Activated CD4-positive, alpha-beta T cell treated with anti-CD3 and anti-CD28 coated beads for 48 hours (primary cell): ENCODE measurements at regions not wholly inside any gene's neighbourhood (a gene's known extent, or its start where the extent isn't known, plus 50 kb on each side); places are given as distances from the start of the nearest gene placed in this dataset.
"Not testable (repeated sequence)": the region's sequence is repeated elsewhere in the genome, so short reads cannot be mapped to it uniquely, and the experiment has no call there.

ENCODE experiments used
- DNase-seq: peaks from one replicate; pipeline ENCODE4 v3.0.0-alpha.2; 2020

DNA sequence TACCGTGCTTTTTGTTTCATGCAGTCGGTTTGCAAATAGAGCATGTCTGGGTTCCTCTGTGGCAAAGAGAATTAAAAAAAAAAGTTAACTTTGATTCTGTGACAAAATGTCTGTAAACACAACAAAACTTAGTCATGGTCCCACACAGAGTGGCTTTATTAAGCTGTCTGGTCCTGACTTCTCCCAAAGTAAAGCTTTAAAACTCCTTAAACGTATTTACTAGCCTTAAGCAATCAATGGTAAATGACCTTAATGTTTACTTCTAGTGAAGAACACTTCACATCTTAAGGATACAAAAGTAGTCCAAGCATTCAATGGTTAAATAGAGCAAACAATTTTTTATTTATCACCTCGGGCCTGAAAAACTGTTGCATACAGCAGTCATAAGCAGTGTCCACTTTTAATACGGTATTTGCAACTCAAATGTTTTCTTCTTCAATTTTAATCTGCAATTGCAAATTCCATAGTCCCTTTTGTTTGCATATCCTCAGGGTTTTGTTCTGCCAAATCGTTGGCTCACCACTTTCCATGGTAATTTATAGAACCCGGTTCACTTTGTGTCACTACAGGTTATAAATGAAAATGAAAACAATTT, 453.0 kb upstream of the MIS18BP1 start:
- no peak for DNase-seq

DNA sequence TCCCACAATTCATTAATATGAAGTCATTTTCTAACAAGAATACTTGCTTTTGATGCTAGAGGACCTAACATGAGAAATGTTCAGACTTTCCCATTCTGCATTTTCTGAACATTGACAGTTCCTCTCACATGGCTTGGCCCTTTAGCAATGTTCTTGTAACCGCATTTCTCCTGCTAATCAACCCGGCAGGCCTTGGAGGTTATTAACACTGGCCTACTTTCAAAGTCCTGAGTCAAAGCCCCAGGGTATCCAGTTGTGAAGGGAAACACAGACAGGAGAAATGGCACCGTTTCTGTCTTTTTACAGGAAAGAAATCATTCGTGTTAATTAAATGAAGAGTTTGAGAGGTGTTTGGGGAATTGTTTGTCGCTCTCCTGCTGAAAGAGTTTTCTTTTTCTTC, 446.5 kb upstream of the MIS18BP1 start:
- no peak for DNase-seq

- DNase-seq = no peak
These were observed 445.6 kb upstream of the MIS18BP1 start for GRCh38 chr14:45698462-45699134.

GRCh38 chr14:45686771-45687170, 433.8 kb upstream of the MIS18BP1 start:
- DNase-seq = no peak

GRCh38 chr14:45680531-45680930, 427.5 kb upstream of the MIS18BP1 start:
- DNase-seq = no peak

DNA sequence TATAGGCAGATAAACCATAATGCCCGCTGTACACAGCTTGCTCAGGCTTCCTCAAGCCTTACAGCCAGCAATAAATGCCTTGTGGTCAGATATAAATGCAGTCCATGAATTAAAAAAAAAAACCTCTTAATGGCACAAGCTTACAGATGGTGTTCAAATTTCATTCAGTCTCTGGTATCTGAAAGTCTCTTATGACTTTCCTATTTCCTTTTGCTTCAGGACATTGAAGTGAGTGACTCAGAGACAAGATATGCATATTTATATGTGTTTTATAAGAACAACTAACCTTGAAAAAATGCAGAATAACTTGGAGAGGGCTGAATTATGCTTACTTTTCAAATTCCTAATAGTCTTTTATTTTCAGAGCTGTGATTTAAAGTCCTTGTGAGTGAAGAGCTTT, 426.9 kb upstream of the MIS18BP1 start:
- no peak for DNase-seq

DNA sequence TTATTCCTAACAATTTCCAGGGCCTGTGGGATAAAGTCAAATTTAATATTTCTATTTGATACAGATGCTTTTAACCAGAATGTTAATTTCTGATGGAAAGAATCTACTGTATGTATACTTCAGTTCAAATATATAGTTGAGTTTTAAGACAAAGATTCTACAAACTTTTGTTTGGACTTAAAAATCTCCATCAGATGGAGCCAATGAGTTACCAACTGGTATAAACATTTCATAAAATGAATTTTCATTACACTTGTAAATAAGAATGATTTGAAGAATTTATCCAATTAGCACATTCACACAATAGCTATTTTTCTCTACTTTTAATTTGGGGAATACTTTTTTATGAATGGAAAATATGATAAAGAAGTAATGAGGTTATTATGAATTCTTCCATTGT, 425.2 kb upstream of the MIS18BP1 start:
- no peak for DNase-seq

DNA sequence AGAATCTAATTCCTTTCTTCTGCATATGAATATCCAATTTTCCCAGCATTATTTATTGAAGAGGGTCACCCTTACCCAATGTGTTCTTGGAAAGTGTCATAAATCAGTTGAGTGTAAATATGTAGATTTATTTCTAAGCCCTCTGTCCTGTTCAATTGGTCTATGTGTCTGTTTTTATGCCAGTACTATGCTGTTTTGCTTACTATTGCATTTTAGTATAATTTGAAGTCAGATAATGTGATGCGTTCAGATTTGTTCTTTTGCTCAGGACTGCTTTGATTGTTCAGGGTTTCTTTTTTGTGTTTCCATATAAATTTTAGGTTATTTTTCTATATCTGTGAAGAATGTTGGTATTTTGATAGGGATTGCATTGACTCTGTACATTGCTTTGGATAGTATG, 420.4 kb upstream of the MIS18BP1 start:
- no peak for DNase-seq

GRCh38 chr14:45664668-45665356, 411.8 kb upstream of the MIS18BP1 start:
- no peak for DNase-seq

GRCh38 chr14:45658917-45659299, 405.9 kb upstream of the MIS18BP1 start:
- no peak for DNase-seq

DNA sequence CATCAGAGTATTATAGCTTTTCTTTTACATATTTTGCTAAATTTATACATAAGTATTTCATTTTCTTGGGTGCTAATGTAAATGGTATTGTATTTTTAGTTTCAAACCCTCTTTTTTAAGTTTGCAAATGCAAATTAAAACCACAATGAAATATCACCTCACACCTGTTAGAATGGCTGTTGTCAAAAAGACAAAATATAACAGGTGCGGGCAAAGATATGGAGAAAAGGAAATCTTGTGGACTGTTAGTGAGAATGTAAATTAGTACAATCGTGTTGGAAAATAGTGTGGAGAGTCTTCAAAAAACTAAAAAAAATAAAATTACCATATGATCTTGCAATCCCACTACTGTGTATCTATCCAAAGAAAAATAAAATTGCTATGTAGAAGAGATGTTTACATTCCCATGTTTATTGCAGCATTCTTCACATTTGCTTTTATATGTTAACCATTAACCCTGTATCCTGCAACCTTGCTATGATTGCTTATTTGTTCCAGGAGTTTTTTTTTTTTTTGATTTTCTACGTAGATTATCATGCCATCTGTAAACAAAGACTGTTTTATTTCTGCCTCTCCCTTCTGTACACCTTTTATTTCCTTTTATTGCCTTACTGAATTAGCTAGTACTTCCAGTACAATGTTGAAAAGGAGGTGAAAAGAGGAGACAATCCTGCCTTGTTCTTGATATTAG, 405.4 kb upstream of the MIS18BP1 start:
- no peak for DNase-seq

- no peak for DNase-seq
These were observed 398.9 kb upstream of the MIS18BP1 start for GRCh38 chr14:45651890-45652289.

- DNase-seq = no peak
These were observed 397.8 kb upstream of the MIS18BP1 start for GRCh38 chr14:45650754-45651153.

DNA sequence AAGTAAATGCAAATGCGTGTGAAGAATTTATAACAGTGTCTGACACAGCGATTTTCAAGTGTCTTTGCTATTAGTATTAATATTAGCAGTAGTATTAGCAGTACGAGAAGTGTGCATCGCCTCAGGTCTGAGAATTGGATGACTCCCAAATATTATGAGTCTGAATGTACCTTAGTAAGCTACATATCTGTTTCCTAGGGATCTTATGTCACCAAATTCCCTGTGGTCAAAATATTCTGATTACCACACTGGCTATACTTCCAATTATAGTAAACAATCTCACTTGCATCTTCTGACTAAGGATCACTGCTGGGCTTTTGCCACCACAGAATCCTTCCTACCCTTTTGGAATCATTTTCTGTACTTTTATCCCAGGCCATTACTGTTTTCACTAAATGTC, 396.0 kb upstream of the MIS18BP1 start:
- no peak for DNase-seq

DNA sequence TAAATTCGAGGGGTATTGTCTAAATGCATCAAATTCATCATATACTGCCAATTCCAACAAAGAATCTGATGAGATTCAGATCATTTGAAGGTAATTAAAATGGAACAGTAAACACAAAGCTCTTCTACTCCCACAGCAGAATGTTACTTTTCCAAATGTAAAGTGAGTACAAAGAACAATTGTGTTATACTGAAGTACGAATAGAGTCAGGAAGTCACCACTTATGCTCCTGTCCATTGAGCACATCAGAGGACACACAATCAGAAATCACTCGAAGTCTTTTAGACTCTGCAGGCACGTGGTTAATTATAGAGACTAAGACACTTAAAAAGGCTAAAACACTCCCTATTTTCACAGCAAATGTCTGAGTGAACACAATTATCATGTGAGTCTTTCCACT, 388.5 kb upstream of the MIS18BP1 start:
- no peak for DNase-seq

DNA sequence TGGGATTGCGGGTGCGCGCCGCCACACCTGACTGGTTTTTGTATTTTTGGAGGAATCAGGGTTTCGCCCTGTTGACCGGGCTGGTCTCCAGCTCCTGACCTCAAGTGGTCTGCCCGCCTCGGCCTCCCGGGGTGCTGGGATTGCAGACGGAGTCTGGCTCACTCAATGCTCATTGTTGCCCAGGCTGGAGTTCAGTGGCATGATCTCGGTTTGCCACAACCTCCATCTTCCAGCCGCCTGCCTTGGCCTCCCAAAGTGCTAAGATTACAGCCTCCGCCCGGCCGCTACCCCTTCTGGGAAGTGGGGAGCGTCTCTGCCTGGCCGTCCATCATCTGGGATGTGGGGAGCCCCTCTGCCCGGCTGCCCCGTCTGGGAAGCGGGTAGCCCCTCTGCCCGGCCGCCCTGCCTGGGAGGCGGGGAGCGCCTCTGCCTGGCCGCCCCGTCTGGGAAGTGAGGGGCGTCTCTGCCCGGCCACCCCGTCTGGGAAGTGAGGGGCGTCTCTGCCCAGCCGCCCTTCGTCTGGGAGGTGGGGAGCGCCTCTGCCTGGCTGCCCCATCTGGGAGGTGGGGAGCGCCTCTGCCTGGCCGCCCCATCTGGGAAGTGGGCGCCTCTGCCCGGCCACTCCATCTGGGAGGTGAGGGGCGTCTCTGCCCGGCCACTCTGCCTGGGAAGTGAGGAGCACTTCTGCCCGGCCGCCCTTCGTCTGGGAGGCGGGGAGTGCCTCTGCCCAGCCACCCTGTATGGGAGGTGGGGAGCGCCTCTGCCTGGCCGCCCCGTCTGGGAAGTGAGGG, 381.8 kb upstream of the MIS18BP1 start:
- DNase-seq = not testable (repeated sequence)

DNA sequence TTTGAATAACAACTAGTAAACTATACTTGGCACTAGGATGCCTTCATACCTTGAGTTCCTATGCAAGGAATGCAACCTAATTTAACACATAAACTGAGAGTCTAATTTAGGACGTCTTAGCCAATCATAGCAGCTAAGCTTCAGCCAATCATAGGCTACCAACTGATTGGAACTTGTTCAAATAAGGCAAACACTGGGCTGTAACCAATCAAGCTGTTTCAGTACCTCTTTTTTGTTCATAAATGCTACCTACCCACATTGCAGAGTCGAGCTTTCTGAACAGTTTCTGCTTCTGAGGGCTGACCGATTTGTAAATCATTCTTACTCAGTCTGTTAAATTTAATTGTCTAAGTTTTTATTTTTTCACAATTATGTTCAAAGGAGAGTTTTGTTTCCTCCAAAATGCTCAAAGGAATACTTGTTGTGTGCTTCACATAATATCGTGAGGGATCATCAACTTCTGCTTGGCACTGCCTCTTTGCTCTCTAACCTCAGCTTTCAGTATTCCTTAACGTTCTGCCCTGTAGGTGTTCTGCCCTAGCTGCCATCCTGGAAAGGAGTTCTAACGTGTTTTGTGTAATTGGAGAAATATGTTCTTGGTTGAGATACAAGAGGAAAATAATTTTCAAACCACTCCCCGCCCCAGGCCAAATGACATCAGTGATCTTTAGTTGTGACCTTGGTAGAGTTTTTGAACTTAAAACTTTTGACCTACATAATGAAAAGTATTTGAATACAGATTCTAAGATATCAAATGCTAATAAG, 380.4 kb upstream of the MIS18BP1 start:
- no peak for DNase-seq

- no peak for DNase-seq
These were observed 368.7 kb upstream of the MIS18BP1 start for GRCh38 chr14:45621731-45622130.

DNA sequence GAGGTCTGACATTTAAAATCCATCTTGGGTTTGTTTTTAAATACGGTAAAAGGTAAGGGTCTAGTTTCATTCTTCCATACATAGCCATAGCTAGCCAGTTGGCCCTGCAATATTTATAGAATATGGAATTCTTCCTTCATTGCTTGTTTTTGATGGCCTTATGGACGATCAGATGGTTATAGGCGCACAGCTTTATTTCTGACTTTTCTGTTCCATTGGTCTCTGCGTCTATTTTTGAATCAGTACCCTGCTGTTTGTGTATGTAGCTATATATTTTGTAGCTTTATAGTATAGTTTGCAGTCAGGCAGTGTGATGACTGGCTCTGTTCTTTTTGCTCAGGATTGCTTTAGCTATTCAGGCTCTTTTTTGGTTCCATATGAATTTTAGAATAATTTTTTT, 366.8 kb upstream of the MIS18BP1 start:
- no peak for DNase-seq

GRCh38 chr14:45610318-45610717, 357.3 kb upstream of the MIS18BP1 start:
- no peak for DNase-seq

- DNase-seq = no peak
These were observed 334.1 kb upstream of the MIS18BP1 start for GRCh38 chr14:45587142-45587541.

DNA sequence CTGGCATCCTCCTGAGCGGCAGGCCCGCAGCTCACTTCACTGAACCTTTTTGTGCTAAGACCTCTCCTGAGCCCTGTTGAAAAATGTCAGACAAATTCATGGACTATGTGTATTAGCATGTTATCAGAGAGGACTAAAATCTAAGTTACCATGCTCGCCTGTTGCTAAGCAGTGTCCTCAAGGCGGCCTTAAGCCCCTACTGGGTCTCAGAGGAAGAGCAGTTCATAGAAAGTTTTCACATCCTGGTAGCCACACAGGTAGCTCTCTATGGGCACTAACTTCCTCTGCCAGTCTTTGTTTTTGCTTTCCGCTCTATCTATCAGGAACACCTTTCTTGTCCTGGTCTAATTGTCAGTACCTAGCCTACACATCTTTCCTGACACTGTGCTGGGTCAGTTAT, 306.6 kb upstream of the MIS18BP1 start:
- DNase-seq = no peak
